Peyer's patch (tissue), 4 donors: ENCODE measurements at regions not wholly inside any gene's neighbourhood (a gene's known extent, or its start where the extent isn't known, plus 50 kb on each side); places are given as distances from the start of the nearest gene placed in this dataset.
"Not testable (repeated sequence)": the region's sequence is repeated elsewhere in the genome, so short reads cannot be mapped to it uniquely, and the experiment has no call there.

ENCODE experiments used
- DNase-seq, 3 donors: peaks; one replicate each; pipeline ENCODE4 v3.0.0-alpha.2; 2017 to 2019
- H3K27ac ChIP-seq, 4 donors: fragments of 200-600 bp; sonication (generic); one replicate each; pipeline ENCODE4 v1.5.1; 2016 to 2019
- H3K27me3 ChIP-seq, 2 donors: fragments of 200-600 bp; sonication (generic); one replicate each; pipeline ENCODE4 v1.5.1; 2019
- H3K36me3 ChIP-seq, 3 donors: fragments of 200-600 bp; sonication (generic); one replicate each; pipeline ENCODE4 v1.5.1; 2016 to 2019
- H3K4me1 ChIP-seq, 4 donors: fragments of 200-600 bp; sonication (generic); one replicate each; pipeline ENCODE4 v1.5.1; 2016 to 2019
- H3K4me3 ChIP-seq, 4 donors: fragments of 200-600 bp; sonication (generic); 1 replicate in 3 of 4; 2 replicates in 1 of 4; pipeline ENCODE4 v1.5.1; 2016 to 2019; ENCODE audit warnings: mild to moderate bottlenecking in 1 of 4
- H3K9me3 ChIP-seq, 4 donors: fragments of 200-600 bp; sonication (generic); one replicate each; pipeline ENCODE4 v1.5.1; 2016 to 2019; ENCODE audit warnings: mild to moderate bottlenecking in 1 of 4
- CTCF ChIP-seq, 6 experiments: fragments of 450-650 bp in 4 of 6; fragments of 200-600 bp in 2 of 6; sonication (generic) in 1 of 6; IDR thresholded peaks; one replicate each; pipeline ENCODE4 v1.5.1; 2017 to 2019; ENCODE audit warnings: antibody characterized with exemption in 6 of 6, mild to moderate bottlenecking in 3 of 6, moderate library complexity in 1 of 6
- POLR2A ChIP-seq, 2 donors: fragments of 450-650 bp; IDR thresholded peaks; one replicate each; pipeline ENCODE4 v1.5.1; 2017; ENCODE audit warnings: antibody characterized with exemption in 2 of 2, mild to moderate bottlenecking in 2 of 2, moderate library complexity in 2 of 2

GRCh38 chr12:72889791-72890190, 617.6 kb downstream of the TRHDE start:
- H3K27me3 ChIP-seq: no peaks in the 10 kb centered on the region
- TF ChIP-seq CTCF (IDR thresholded peaks at IDR 0.05): no peak
- no peak for TF ChIP-seq POLR2A (IDR thresholded peaks at IDR 0.05)

GRCh38 chr12:72901685-72902084, 629.5 kb downstream of the TRHDE start:
- DNase-seq: no peak
- TF ChIP-seq POLR2A (IDR thresholded peaks at IDR 0.05) (no peak), CTCF (IDR thresholded peaks at IDR 0.05) (no peak)
- H3K9me3 ChIP-seq: no peaks in the 10 kb centered on the region
- no peak overlapping the region for H3K4me3 ChIP-seq
- no peaks in the 10 kb centered on the region for H3K4me1 ChIP-seq
- no peaks in the 10 kb centered on the region for H3K36me3 ChIP-seq
- H3K27me3 ChIP-seq: no peaks in the 10 kb centered on the region
- no peak overlapping the region for H3K27ac ChIP-seq

More at GRCh38 chr12:72889791-72890190, 617.6 kb downstream of the TRHDE start:
- Histone ChIP-seq H3K9me3 (no peaks in the 10 kb centered on the region), H3K36me3 (no peaks in the 10 kb centered on the region), H3K27ac (no peak overlapping the region), H3K4me3 (no peak overlapping the region), H3K4me1 (no peaks in the 10 kb centered on the region)
- no peak for DNase-seq

GRCh38 chr12:72925716-72926115, 653.5 kb downstream of the TRHDE start:
- Histone ChIP-seq H3K27me3 (no peaks in the 10 kb centered on the region), H3K27ac (no peak overlapping the region), H3K4me1 (no peaks in the 10 kb centered on the region), H3K36me3 (no peaks in the 10 kb centered on the region), H3K9me3 (no peaks in the 10 kb centered on the region), H3K4me3 (no peak overlapping the region)
- TF ChIP-seq POLR2A (IDR thresholded peaks at IDR 0.05) (no peak), CTCF (IDR thresholded peaks at IDR 0.05) (no peak)
- DNase-seq: no peak

- not testable (repeated sequence) for H3K27me3 ChIP-seq, DNase-seq, H3K4me1 ChIP-seq, H3K9me3 ChIP-seq, H3K27ac ChIP-seq, H3K4me3 ChIP-seq, H3K36me3 ChIP-seq
Measured at GRCh38 chr12:72931838-72932237, 659.7 kb downstream of the TRHDE start.

GRCh38 chr12:72937486-72937885, 665.3 kb downstream of the TRHDE start:
- Histone ChIP-seq H3K36me3 (no peaks in the 10 kb centered on the region), H3K27me3 (no peaks in the 10 kb centered on the region), H3K27ac (no peak overlapping the region), H3K4me3 (no peak overlapping the region), H3K4me1 (no peaks in the 10 kb centered on the region), H3K9me3 (no peaks in the 10 kb centered on the region)
- TF ChIP-seq POLR2A (IDR thresholded peaks at IDR 0.05): no peak
- no peak for TF ChIP-seq CTCF (IDR thresholded peaks at IDR 0.05)
- DNase-seq: no peak

- H3K36me3 ChIP-seq: no peaks in the 10 kb centered on the region
- no peak overlapping the region for H3K27ac ChIP-seq
- no peaks in the 10 kb centered on the region for H3K9me3 ChIP-seq
- no peaks in the 10 kb centered on the region for H3K27me3 ChIP-seq
- no peak overlapping the region for H3K4me3 ChIP-seq
- H3K4me1 ChIP-seq: no peaks in the 10 kb centered on the region
- DNase-seq: no peak
- no peak for TF ChIP-seq POLR2A (IDR thresholded peaks at IDR 0.05)
- no peak for TF ChIP-seq CTCF (IDR thresholded peaks at IDR 0.05)
Measured at GRCh38 chr12:72957454-72957853, 685.3 kb downstream of the TRHDE start.
